ENCODE measurements at regions not wholly inside any gene's neighbourhood (a gene's known extent, or its start where the extent isn't known, plus 50 kb on each side); places are given as distances from the start of the nearest gene placed in this dataset.

DNA sequence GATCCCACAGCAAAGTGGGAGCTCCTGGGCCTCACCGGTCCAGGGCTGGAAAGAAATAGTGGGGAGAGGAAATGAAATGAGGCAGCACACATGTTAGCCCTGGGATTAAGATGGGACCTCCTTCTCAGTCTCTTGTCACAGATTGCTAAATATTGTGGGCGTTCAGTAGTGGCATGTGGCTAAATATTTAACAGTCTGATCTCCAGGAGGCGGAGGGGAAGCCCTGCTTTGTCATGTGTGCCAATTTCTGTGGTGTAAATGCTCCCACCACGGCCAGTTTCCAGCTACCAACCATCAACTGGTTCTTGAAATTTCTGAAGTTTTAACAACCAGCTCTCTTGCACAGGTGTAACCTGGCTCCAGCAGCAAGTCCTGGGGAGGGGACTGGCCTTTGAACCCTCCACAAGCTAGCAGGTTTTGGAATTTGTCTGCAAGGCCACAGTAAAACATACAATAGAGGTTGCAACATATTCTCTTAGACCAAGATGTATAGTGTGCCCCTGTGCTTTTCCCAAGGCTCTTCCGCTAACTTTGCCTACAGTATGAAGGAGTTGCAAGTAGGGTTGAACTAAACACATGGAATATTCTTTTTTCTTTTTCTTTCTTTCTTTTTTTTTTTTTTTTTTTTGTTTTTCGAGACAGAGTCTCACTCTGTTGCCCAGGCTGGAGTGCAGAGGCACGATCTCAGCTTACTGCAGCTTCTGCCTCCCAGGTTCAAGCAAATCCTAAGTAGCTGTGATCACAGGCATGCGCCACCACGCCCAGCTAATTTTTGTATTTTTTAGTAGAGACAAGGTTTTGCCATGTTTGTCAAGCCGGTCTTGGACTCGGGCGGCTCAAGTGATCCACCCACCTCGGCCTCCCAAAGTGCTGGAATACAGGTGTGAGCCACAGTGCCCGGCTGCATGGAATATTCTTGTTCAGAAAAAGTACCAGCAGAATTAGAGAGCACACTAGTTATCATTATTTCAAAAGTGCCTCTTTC lies 103.1 kb upstream of the PCBD1 start:
- no peak for TF ChIP-seq ZNF221 (tag by site-specific recombination; IDR thresholded peaks at IDR 0.05; ENCODE audit: borderline replicate concordance)
- TF ChIP-seq CTCF (tag by site-specific recombination; IDR thresholded peaks at IDR 0.05) = no peak
- no peak for TF ChIP-seq ZNF184 (tag by site-specific recombination; IDR thresholded peaks at IDR 0.05)
- TF ChIP-seq, protein P1, sequence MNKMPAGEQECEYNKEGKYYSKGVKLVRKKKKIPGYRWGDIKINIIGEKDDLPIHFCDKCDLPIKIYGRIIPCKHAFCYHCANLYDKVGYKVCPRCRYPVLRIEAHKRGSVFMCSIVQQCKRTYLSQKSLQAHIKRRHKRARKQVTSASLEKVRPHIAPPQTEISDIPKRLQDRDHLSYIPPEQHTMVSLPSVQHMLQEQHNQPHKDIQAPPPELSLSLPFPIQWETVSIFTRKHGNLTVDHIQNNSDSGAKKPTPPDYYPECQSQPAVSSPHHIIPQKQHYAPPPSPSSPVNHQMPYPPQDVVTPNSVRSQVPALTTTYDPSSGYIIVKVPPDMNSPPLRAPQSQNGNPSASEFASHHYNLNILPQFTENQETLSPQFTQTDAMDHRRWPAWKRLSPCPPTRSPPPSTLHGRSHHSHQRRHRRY (tag by site-specific recombination; IDR thresholded peaks at IDR 0.05) = no peak

Measured in HEK293 (cell line).